H9 (cell line): ENCODE measurements at regions not wholly inside any gene's neighbourhood (a gene's known extent, or its start where the extent isn't known, plus 50 kb on each side); places are given as distances from the start of the nearest gene placed in this dataset.

Experiments
- DNase-seq: peaks from one replicate; pipeline ENCODE4 v3.0.0-alpha.2; 2017
- H2AFZ ChIP-seq: one replicate; pipeline ENCODE4 v1.6.1; 2013; ENCODE audit warnings: mild to moderate bottlenecking, low read length, control low read depth, moderate library complexity
- H2AK5ac ChIP-seq: 2 replicates; pipeline ENCODE4 v1.6.1; 2013; ENCODE audit warnings: low read length, control low read depth, mixed read lengths; ENCODE audit not compliant: insufficient read length
- H2BK120ac ChIP-seq: one replicate; pipeline ENCODE4 v1.6.1; 2013; ENCODE audit warnings: low read depth, mild to moderate bottlenecking, low read length, control low read depth, inconsistent platforms; ENCODE audit not compliant: poor library complexity, severe bottlenecking
- H2BK12ac ChIP-seq: 2 replicates; pipeline ENCODE4 v1.6.1; 2013; ENCODE audit warnings: low read length, control low read depth, mixed read lengths, low read depth; ENCODE audit not compliant: insufficient read length
- H2BK15ac ChIP-seq: 2 replicates; pipeline ENCODE4 v1.6.1; 2013; ENCODE audit warnings: low read depth, low read length, control low read depth
- H2BK20ac ChIP-seq: one replicate; pipeline ENCODE4 v1.6.1; 2013; ENCODE audit warnings: low read depth, mild to moderate bottlenecking, low read length, control low read depth, inconsistent platforms; ENCODE audit not compliant: poor library complexity, severe bottlenecking
- H2BK5ac ChIP-seq: 2 replicates; pipeline ENCODE4 v1.6.1; 2013; ENCODE audit warnings: low read length, control low read depth, mixed read lengths; ENCODE audit not compliant: insufficient read length
- H3K14ac ChIP-seq: 2 replicates; pipeline ENCODE4 v1.6.1; 2013; ENCODE audit warnings: low read length, control low read depth; ENCODE audit not compliant: insufficient read depth
- H3K18ac ChIP-seq: 2 replicates; pipeline ENCODE4 v1.6.1; 2013; ENCODE audit warnings: low read depth, mild to moderate bottlenecking, mixed read lengths, low read length, control low read depth; ENCODE audit not compliant: insufficient read length
- H3K23ac ChIP-seq: 2 replicates; pipeline ENCODE4 v1.6.1; 2013; ENCODE audit warnings: low read length, control low read depth, mixed read lengths, low read depth; ENCODE audit not compliant: insufficient read length
- H3K23me2 ChIP-seq: 2 replicates; pipeline ENCODE4 v1.6.1; 2013; ENCODE audit warnings: low read depth, mild to moderate bottlenecking, mixed read lengths, low read length, control low read depth; ENCODE audit not compliant: insufficient read length, poor library complexity, severe bottlenecking
- H3K27ac ChIP-seq: 2 replicates; pipeline ENCODE4 v1.5.1; 2013; ENCODE audit warnings: low read length, control low read depth, mixed read lengths, low read depth; ENCODE audit not compliant: insufficient read length
- H3K27me3 ChIP-seq: 2 replicates; pipeline ENCODE4 v1.6.1; 2013; ENCODE audit warnings: low read length, control low read depth, inconsistent platforms; ENCODE audit not compliant: insufficient read depth
- H3K4ac ChIP-seq: 2 replicates; pipeline ENCODE4 v1.6.1; 2013; ENCODE audit warnings: low read depth, mild to moderate bottlenecking, control low read depth, inconsistent platforms, low read length, moderate library complexity
- H3K4me1 ChIP-seq: 2 replicates; pipeline ENCODE4 v1.6.1; 2013; ENCODE audit warnings: low read length, control low read depth, inconsistent platforms; ENCODE audit not compliant: insufficient read depth
- H3K4me2 ChIP-seq: 2 replicates; pipeline ENCODE4 v1.6.1; 2013; ENCODE audit warnings: low read length, control low read depth, mixed read lengths; ENCODE audit not compliant: insufficient read length, insufficient read depth
- H3K56ac ChIP-seq: 2 replicates; pipeline ENCODE4 v1.6.1; 2013; ENCODE audit warnings: low read depth, mild to moderate bottlenecking, mixed read lengths, low read length, control low read depth; ENCODE audit not compliant: insufficient read length
- H3K79me1 ChIP-seq: 2 replicates; pipeline ENCODE4 v1.6.1; 2013; ENCODE audit warnings: low read depth, mild to moderate bottlenecking, moderate library complexity, low read length, control low read depth, inconsistent platforms; ENCODE audit not compliant: insufficient read depth, poor library complexity, severe bottlenecking
- H3K79me2 ChIP-seq: 2 replicates; pipeline ENCODE4 v1.6.1; 2013; ENCODE audit warnings: low read length, control low read depth, inconsistent platforms; ENCODE audit not compliant: insufficient read depth
- H3K9ac ChIP-seq: 2 replicates; pipeline ENCODE4 v1.6.1; 2013; ENCODE audit warnings: low read length, control low read depth, mixed read lengths; ENCODE audit not compliant: insufficient read length; ENCODE audit errors: extremely low read depth
- H3K9me3 ChIP-seq: one replicate; pipeline ENCODE4 v1.6.1; 2013; ENCODE audit warnings: low read depth, low read length, inconsistent platforms; ENCODE audit not compliant: control insufficient read depth
- H3T11ph ChIP-seq: one replicate; pipeline ENCODE4 v1.6.1; 2013; ENCODE audit warnings: mild to moderate bottlenecking, low read length, control low read depth, inconsistent platforms
- H4K20me1 ChIP-seq: one replicate; pipeline ENCODE4 v1.6.1; 2013; ENCODE audit not compliant: control insufficient read depth, insufficient read length, insufficient read depth
- H4K5ac ChIP-seq: 2 replicates; pipeline ENCODE4 v1.6.1; 2013; ENCODE audit warnings: low read depth, mild to moderate bottlenecking, mixed read lengths, low read length, control low read depth; ENCODE audit not compliant: insufficient read length
- H4K8ac ChIP-seq: replicated peaks from 2 replicates; pipeline ENCODE4 v1.6.1; 2013; ENCODE audit warnings: low read length, control low read depth, mixed read lengths, low read depth; ENCODE audit not compliant: insufficient read length
- H4K91ac ChIP-seq: 2 replicates; pipeline ENCODE4 v1.6.1; 2013; ENCODE audit warnings: low read depth, mild to moderate bottlenecking, moderate library complexity, mixed read lengths, low read length, control low read depth; ENCODE audit not compliant: insufficient read length
- H3K27ac Mint-ChIP-seq, 3 experiments: 2 replicates in 2 of 3; 3 replicates in 1 of 3; pipeline ENCODE4 v1.8.0; 2020 to 2021; ENCODE audit warnings: mixed read lengths in 3 of 3, mild to moderate bottlenecking in 1 of 3, moderate library complexity in 1 of 3
- H3K27me3 Mint-ChIP-seq: 2 replicates; pipeline ENCODE4 v1.8.0; 2021; ENCODE audit warnings: low read depth, mild to moderate bottlenecking, moderate library complexity, mixed read lengths
- H3K36me3 Mint-ChIP-seq, 3 experiments: 2 replicates in 2 of 3; 3 replicates in 1 of 3; pipeline ENCODE4 v1.8.0; 2020 to 2021; ENCODE audit warnings: low read depth in 3 of 3, mixed read lengths in 3 of 3; ENCODE audit not compliant: insufficient read depth in 1 of 3
- H3K4me1 Mint-ChIP-seq, 2 experiments: 2 replicates each; pipeline ENCODE4 v1.8.0; 2020; ENCODE audit warnings: mixed read lengths in 2 of 2
- H3K4me3 Mint-ChIP-seq, 2 experiments: 2 replicates in 1 of 2; 3 replicates in 1 of 2; pipeline ENCODE4 v1.8.0; 2020 to 2021; ENCODE audit warnings: mild to moderate bottlenecking in 2 of 2, mixed read lengths in 2 of 2, moderate library complexity in 1 of 2
- H3K9me3 Mint-ChIP-seq, 2 experiments: 2 replicates in 1 of 2; 3 replicates in 1 of 2; pipeline ENCODE4 v1.8.0; 2020; ENCODE audit warnings: mild to moderate bottlenecking in 2 of 2, mixed read lengths in 2 of 2, moderate library complexity in 1 of 2
- CTCF ChIP-seq: fragments of 200-600 bp; sonication (generic); conservative IDR thresholded peaks from 3 replicates; pipeline ENCODE4 v1.8.0; 2021; ENCODE audit warnings: antibody characterized with exemption, mild to moderate bottlenecking
- WGBS: extraction: QIAGEN DNeasy Blood & Tissue Kit; methylation state at CpG from one replicate; pipeline ENCODE4 v1.1.7; 2013; ENCODE audit warnings: missing lambda C conversion rate, low lambda C conversion rate, mixed read lengths; ENCODE audit not compliant: insufficient read length; ENCODE audit errors: extremely low coverage; 5-methylcytosine and 5-hydroxymethylcytosine counted together

- Histone ChIP-seq H4K20me1 (no peaks in the 10 kb centered on the region), H3K14ac (no peak overlapping the region), H3K23me2 (no peaks in the 10 kb centered on the region), H2BK20ac (no peak overlapping the region), H4K5ac (no peak overlapping the region), H3K9ac (no peak overlapping the region), H3K23ac (no peak overlapping the region), H2AK5ac (no peak overlapping the region), H3K56ac (no peak overlapping the region), H3K4me1 (peaks cover 3% of the 10 kb centered on the region; the same call in 1 of the 2 replicates), H4K8ac (no peak overlapping the region), H3K9me3 (no peaks in the 10 kb centered on the region), H3K27ac (no peak overlapping the region), H2BK120ac (no peak overlapping the region), H3K18ac (no peak overlapping the region), H3K79me2 (no peaks in the 10 kb centered on the region), H3K79me1 (no peaks in the 10 kb centered on the region), H2BK15ac (no peak overlapping the region), H2BK5ac (no peak overlapping the region), H3K4ac (no peak overlapping the region), H2AFZ (no peak overlapping the region), H3K27me3 (no peaks in the 10 kb centered on the region), H2BK12ac (no peak overlapping the region), H4K91ac (no peak overlapping the region), H3T11ph (no peak overlapping the region), H3K4me2 (no peak overlapping the region)
- WGBS, result no CpG with 5 or more reads among the region's 36 CpGs
- no peak overlapping the region for H3K4me3 Mint-ChIP-seq
- H3K9me3 Mint-ChIP-seq, result no peaks in the 10 kb centered on the region; a peak in 1 of 5 replicates
- no peaks in the 10 kb centered on the region; a peak in 1 of 7 replicates for H3K36me3 Mint-ChIP-seq
- no peak overlapping the region for H3K27ac Mint-ChIP-seq
- H3K4me1 Mint-ChIP-seq, result peaks cover 0 to 8% of the 10 kb centered on the region in 2 experiments; a peak in 2 of 4 replicates
- no peak for TF ChIP-seq CTCF
- H3K27me3 Mint-ChIP-seq, result peaks cover 2% of the 10 kb centered on the region; the same call in 1 of the 2 replicates
- no peak for DNase-seq
These were observed 269.4 kb upstream of the IRX1 start for GRCh38 chr5:3325972-3326840.
